BLaER1 (cell line): ENCODE measurements at regions not wholly inside any gene's neighbourhood (a gene's known extent, or its start where the extent isn't known, plus 50 kb on each side); places are given as distances from the start of the nearest gene placed in this dataset.

Experiments used
- H3K27ac ChIP-seq: shearing (Covaris generic); formaldehyde crosslinking; 2 replicates; pipeline ENCODE4 v1.8.1; 2022
- H3K27me3 ChIP-seq: shearing (Covaris generic); formaldehyde crosslinking; 2 replicates; pipeline ENCODE4 v1.8.1; 2022
- H3K36me3 ChIP-seq: shearing (Covaris generic); formaldehyde crosslinking; 2 replicates; pipeline ENCODE4 v1.8.1; 2022
- H3K4me1 ChIP-seq: shearing (Covaris generic); formaldehyde crosslinking; 2 replicates; pipeline ENCODE4 v1.8.1; 2022
- H3K4me2 ChIP-seq: shearing (Covaris generic); formaldehyde crosslinking; 2 replicates; pipeline ENCODE4 v1.8.1; 2022
- H3K4me3 ChIP-seq: shearing (Covaris generic); formaldehyde crosslinking; 2 replicates; pipeline ENCODE4 v1.8.1; 2022
- H3K9ac ChIP-seq: shearing (Covaris generic); formaldehyde crosslinking; 2 replicates; pipeline ENCODE4 v1.8.1; 2022
- H3K9me3 ChIP-seq: shearing (Covaris generic); formaldehyde crosslinking; 2 replicates; pipeline ENCODE4 v1.8.1; 2022
- H4K20me1 ChIP-seq: shearing (Covaris generic); formaldehyde crosslinking; 2 replicates; pipeline ENCODE4 v1.8.1; 2022
- Cebpa-rat ChIP-seq: shearing (Covaris generic); IDR thresholded peaks from 2 replicates; pipeline ENCODE4 v1.8.1; 2022

DNA sequence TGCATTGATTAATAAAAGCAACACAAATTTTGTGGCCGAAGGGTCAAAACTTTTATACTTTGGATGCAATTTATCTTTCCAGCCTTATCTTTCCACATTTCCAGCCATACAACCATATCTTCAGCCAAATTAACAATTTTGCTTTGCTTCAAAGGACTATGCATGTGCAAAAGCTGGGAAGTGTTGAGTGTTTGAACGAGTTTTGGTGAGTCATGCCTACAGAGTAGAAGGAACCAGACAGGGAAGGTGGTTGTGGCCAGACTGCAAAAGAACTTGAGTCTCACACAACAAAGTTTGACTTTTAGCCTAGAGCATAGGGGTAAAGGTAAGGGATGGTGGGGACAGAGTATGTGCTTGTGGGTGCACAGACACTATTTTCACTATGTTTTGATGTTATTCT is 53.0 kb upstream of the GABRA2 start:
- Histone ChIP-seq H3K27ac (no peak overlapping the region), H4K20me1 (no peaks in the 10 kb centered on the region), H3K27me3 (no peaks in the 10 kb centered on the region), H3K9me3 (no peaks in the 10 kb centered on the region), H3K4me2 (no peak overlapping the region), H3K4me1 (no peaks in the 10 kb centered on the region), H3K36me3 (no peaks in the 10 kb centered on the region), H3K9ac (no peak overlapping the region), H3K4me3 (no peak overlapping the region)
- TF ChIP-seq Cebpa-rat, result no peak

DNA sequence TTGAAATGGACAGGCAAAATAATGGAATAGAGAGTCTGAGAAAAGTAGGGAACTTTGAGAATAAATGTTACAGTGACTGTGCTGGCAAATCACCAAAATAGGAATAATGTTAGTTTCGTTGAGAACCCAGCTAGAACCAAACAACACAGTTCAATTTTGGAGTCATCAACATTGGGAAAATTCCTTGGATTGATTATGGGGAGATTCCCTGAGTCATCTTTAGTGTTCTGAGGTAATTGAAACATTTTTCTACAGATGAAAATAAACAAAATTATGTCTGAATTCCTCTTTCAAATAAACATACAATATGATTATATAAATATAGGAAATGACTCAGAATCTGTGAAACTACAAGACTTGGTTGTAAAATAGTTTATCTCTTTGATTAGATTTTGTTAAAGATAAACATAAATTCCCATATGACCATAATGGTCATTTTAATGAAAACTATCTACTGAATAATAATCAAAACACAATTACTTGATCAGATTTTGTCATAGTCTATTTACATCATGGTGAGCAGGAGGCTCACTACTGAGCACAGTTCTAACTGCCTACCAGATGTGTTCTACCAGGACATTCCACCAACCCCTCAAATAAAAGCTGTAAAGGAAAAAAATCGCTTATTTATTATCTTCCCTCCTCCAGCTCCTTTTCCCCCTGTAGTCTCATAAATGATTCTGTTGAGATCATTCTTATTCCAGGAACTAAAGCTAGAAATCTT is 51.4 kb upstream of the GABRA2 start:
- Histone ChIP-seq H3K27me3 (no peaks in the 10 kb centered on the region), H3K4me3 (no peak overlapping the region), H3K4me2 (no peak overlapping the region), H3K9me3 (no peaks in the 10 kb centered on the region), H3K36me3 (no peaks in the 10 kb centered on the region), H4K20me1 (no peaks in the 10 kb centered on the region), H3K9ac (no peak overlapping the region), H3K4me1 (no peaks in the 10 kb centered on the region), H3K27ac (no peak overlapping the region)
- no peak for TF ChIP-seq Cebpa-rat
